ENCODE measurements at regions not wholly inside any gene's neighbourhood (a gene's known extent, or its start where the extent isn't known, plus 50 kb on each side); places are given as distances from the start of the nearest gene placed in this dataset.

- Histone ChIP-seq H3K9me3 (ENCODE audit: control extremely low read depth in 1 of 3, control insufficient read depth in 2 of 3, insufficient read depth in 1 of 3, low read length in 2 of 3) (no peaks in the 10 kb centered on the region), H3K79me2 (ENCODE audit: control insufficient read depth, insufficient read depth, low read length) (no peaks in the 10 kb centered on the region), H2AFZ (ENCODE audit: insufficient read depth, low read depth, low read length, poor library complexity, severe bottlenecking) (no peak overlapping the region), H4K20me1 (ENCODE audit: control insufficient read depth, insufficient read depth, low read length, poor library complexity, severe bottlenecking) (no peaks in the 10 kb centered on the region), H3K4me2 (replicated peaks; ENCODE audit: low read depth, low read length, poor library complexity, severe bottlenecking) (no peak overlapping the region), H3K36me3 (replicated peaks in 1 of 2; ENCODE audit: control extremely low read depth in 1 of 2, control insufficient read depth in 1 of 2, extremely low read depth in 1 of 2, insufficient read depth in 2 of 2, low read length in 1 of 2) (no peaks in the 10 kb centered on the region), H3K9ac (ENCODE audit: low read length) (no peak overlapping the region), H3K27me3 (replicated peaks in 1 of 4; ENCODE audit: control extremely low read depth in 1 of 4, control insufficient read depth in 3 of 4, insufficient read depth in 4 of 4, low read length in 3 of 4) (peaks cover 0 to 31% (median 3%) of the 10 kb centered on the region in 4 experiments), H3K27ac (ENCODE audit: low read length in 2 of 2) (no peak overlapping the region), H3K4me1 (ENCODE audit: control insufficient read depth in 2 of 2, insufficient read depth in 2 of 2, low read length in 2 of 2) (no peaks in the 10 kb centered on the region), H3K4me3 (ENCODE audit: control extremely low read depth in 1 of 5, extremely low read depth in 1 of 5, insufficient read depth in 1 of 5, low read depth in 2 of 5, low read length in 4 of 5) (no peak overlapping the region)
- ATAC-seq (ENCODE audit: low read depth) (no peak), DNase-seq (no peak)
- H3K9me3 Mint-ChIP-seq (ENCODE audit: insufficient read depth) = no peaks in the 10 kb centered on the region
- peaks cover 42% of the 10 kb centered on the region for H3K27me3 Mint-ChIP-seq
- no peak overlapping the region for H3K4me3 Mint-ChIP-seq
- no peaks in the 10 kb centered on the region for H3K4me1 Mint-ChIP-seq
- ChIA-PET CTCF (interaction anchor here (0.7 to 1.1 kb wide), 2 partner anchors 40 to 42 kb away, joined by 3 read pairs; no protein-coding TSS in a partner anchor), POLR2A (no interaction called here)
- H3K27ac Mint-ChIP-seq = no peak overlapping the region
- intact Hi-C loops (cut with micrococcal nuclease) = no loop called here
- no peak for TF ChIP-seq EZH2 (IDR thresholded peaks at IDR 0.05; ENCODE audit: borderline replicate concordance, insufficient read depth, low read depth, low read length, poor library complexity, severe bottlenecking)
- TF ChIP-seq, protein P1, sequence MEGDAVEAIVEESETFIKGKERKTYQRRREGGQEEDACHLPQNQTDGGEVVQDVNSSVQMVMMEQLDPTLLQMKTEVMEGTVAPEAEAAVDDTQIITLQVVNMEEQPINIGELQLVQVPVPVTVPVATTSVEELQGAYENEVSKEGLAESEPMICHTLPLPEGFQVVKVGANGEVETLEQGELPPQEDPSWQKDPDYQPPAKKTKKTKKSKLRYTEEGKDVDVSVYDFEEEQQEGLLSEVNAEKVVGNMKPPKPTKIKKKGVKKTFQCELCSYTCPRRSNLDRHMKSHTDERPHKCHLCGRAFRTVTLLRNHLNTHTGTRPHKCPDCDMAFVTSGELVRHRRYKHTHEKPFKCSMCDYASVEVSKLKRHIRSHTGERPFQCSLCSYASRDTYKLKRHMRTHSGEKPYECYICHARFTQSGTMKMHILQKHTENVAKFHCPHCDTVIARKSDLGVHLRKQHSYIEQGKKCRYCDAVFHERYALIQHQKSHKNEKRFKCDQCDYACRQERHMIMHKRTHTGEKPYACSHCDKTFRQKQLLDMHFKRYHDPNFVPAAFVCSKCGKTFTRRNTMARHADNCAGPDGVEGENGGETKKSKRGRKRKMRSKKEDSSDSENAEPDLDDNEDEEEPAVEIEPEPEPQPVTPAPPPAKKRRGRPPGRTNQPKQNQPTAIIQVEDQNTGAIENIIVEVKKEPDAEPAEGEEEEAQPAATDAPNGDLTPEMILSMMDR (IDR thresholded peaks at IDR 0.05) = no peak
Observed at GRCh38 chr5:154112255-154112654, 73.5 kb downstream of the MFAP3 start.

DNA sequence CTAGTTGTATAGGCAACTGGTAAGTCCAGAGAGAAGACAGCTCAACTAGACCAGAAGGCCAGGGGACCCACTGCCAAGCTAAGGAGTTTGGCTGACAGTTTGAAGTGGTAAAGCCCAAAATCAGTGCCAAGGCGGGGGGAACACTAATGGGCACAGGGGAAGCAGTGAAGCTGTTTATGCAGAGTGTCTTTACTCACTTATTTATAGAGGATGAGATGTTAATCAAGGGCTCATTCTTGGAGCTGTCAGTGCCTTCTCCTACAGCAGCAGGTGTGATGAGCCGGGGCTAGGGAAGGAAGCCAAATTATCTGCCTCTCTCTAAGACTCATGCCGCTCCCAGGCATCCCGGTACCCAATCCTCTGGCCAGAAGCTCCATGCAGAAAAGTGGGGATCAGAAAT is 75.2 kb upstream of the GALNT10 start:
- WGBS (ENCODE audit: insufficient coverage) = 100% methylated on average over 2 of the region's 4 CpGs
- ChIA-PET CTCF (interaction anchor here (1.3 kb wide), 1 partner anchor 9 kb away, joined by 3 read pairs; no protein-coding TSS in a partner anchor), POLR2A (no interaction called here)
- Histone ChIP-seq H3K9ac (ENCODE audit: low read length) (no peak overlapping the region), H3K4me1 (ENCODE audit: control insufficient read depth in 2 of 2, insufficient read depth in 2 of 2, low read length in 2 of 2) (peaks cover 3 to 11% of the 10 kb centered on the region in 2 donors), H3K4me3 (ENCODE audit: control extremely low read depth in 1 of 5, extremely low read depth in 1 of 5, insufficient read depth in 1 of 5, low read depth in 2 of 5, low read length in 4 of 5) (no peak overlapping the region), H3K4me2 (replicated peaks; ENCODE audit: low read depth, low read length, poor library complexity, severe bottlenecking) (no peak overlapping the region), H3K27me3 (replicated peaks in 1 of 4; ENCODE audit: control extremely low read depth in 1 of 4, control insufficient read depth in 3 of 4, insufficient read depth in 4 of 4, low read length in 3 of 4) (peaks cover 0 to 33% (median 3%) of the 10 kb centered on the region in 4 experiments), H3K9me3 (ENCODE audit: control extremely low read depth in 1 of 3, control insufficient read depth in 2 of 3, insufficient read depth in 1 of 3, low read length in 2 of 3) (no peaks in the 10 kb centered on the region), H2AFZ (ENCODE audit: insufficient read depth, low read depth, low read length, poor library complexity, severe bottlenecking) (no peak overlapping the region), H4K20me1 (ENCODE audit: control insufficient read depth, insufficient read depth, low read length, poor library complexity, severe bottlenecking) (no peaks in the 10 kb centered on the region), H3K27ac (ENCODE audit: low read length in 2 of 2) (no peak overlapping the region), H3K36me3 (replicated peaks in 1 of 2; ENCODE audit: control extremely low read depth in 1 of 2, control insufficient read depth in 1 of 2, extremely low read depth in 1 of 2, insufficient read depth in 2 of 2, low read length in 1 of 2) (no peaks in the 10 kb centered on the region), H3K79me2 (ENCODE audit: control insufficient read depth, insufficient read depth, low read length) (no peaks in the 10 kb centered on the region)
- intact Hi-C loops (cut with micrococcal nuclease) = no loop called here
- no peak overlapping the region for H3K4me3 Mint-ChIP-seq
- DNase-seq = no peak
- TF ChIP-seq, protein P1 (IDR thresholded peaks at IDR 0.05) = no peak
- TF ChIP-seq EZH2 (IDR thresholded peaks at IDR 0.05; ENCODE audit: borderline replicate concordance, insufficient read depth, low read depth, low read length, poor library complexity, severe bottlenecking) = no peak
- peaks cover 42% of the 10 kb centered on the region for H3K27me3 Mint-ChIP-seq
- ATAC-seq (ENCODE audit: low read depth) = no peak
- no peaks in the 10 kb centered on the region for H3K9me3 Mint-ChIP-seq (ENCODE audit: insufficient read depth)
- H3K27ac Mint-ChIP-seq = no peak overlapping the region
- H3K4me1 Mint-ChIP-seq = peaks cover 15% of the 10 kb centered on the region

Data from B cell (primary cell).